ENCODE measurements at regions not wholly inside any gene's neighbourhood (a gene's known extent, or its start where the extent isn't known, plus 50 kb on each side); places are given as distances from the start of the nearest gene placed in this dataset.
A peak's percentile ranks its signal among the peaks of the same experiment; 100 is the strongest.

DNA sequence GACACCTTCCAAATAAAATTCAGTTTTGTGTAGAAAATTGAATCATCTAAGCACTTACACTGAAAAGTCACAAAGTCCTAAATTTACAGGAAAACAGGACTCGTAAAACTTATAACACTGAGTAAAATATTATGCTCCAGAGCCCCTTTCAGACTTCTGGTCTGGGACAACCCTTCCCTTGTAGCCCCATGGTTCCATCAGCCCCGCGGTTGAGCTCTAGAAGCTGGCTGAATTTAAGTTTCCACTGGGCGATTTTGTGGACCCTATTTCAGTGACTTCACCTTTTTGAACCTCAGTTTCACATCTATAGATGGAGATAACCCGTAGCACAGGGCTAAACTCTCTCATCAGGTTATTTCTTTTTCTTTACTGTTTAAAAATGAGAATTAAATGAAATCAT is 117.7 kb upstream of the BACH2 start:
- no peaks in the 10 kb centered on the region for H3K9me2 ChIP-seq (ENCODE audit: low read depth, low read length)
- H3K27me3 ChIP-seq (ENCODE audit: insufficient read depth, low read length) = no peaks in the 10 kb centered on the region
- peak overlapping the region; percentile 82 for H3K27ac ChIP-seq (ENCODE audit: low read depth, low read length, poor library complexity, severe bottlenecking)
- TF ChIP-seq EZH2 (IDR thresholded peaks at IDR 0.05; ENCODE audit: borderline replicate concordance, low read length) = no peak
- TF ChIP-seq, protein P1, sequence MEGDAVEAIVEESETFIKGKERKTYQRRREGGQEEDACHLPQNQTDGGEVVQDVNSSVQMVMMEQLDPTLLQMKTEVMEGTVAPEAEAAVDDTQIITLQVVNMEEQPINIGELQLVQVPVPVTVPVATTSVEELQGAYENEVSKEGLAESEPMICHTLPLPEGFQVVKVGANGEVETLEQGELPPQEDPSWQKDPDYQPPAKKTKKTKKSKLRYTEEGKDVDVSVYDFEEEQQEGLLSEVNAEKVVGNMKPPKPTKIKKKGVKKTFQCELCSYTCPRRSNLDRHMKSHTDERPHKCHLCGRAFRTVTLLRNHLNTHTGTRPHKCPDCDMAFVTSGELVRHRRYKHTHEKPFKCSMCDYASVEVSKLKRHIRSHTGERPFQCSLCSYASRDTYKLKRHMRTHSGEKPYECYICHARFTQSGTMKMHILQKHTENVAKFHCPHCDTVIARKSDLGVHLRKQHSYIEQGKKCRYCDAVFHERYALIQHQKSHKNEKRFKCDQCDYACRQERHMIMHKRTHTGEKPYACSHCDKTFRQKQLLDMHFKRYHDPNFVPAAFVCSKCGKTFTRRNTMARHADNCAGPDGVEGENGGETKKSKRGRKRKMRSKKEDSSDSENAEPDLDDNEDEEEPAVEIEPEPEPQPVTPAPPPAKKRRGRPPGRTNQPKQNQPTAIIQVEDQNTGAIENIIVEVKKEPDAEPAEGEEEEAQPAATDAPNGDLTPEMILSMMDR (IDR thresholded peaks at IDR 0.05; ENCODE audit: low read length) = no peak
- H4K20me1 ChIP-seq (ENCODE audit: insufficient read depth, low read length) = no peaks in the 10 kb centered on the region
- H3K9me3 ChIP-seq (ENCODE audit: low read length) = no peaks in the 10 kb centered on the region
- H3K9ac ChIP-seq (ENCODE audit: low read length) = peak overlapping the region; percentile 61
- H2AFZ ChIP-seq (ENCODE audit: low read length) = no peak overlapping the region
- H3F3A ChIP-seq (ENCODE audit: insufficient read depth, low read length) = peaks cover 10% of the 10 kb centered on the region; the same call in 1 of the 2 replicates
- H3K4me3 ChIP-seq (ENCODE audit: low read depth, low read length, poor library complexity, severe bottlenecking) = peak overlapping the region; percentile 49
- no peaks in the 10 kb centered on the region for H3K79me2 ChIP-seq (ENCODE audit: insufficient read depth, low read length)
- H3K4me2 ChIP-seq (ENCODE audit: low read length) = peak overlapping the region; percentile 80
- H3K4me1 ChIP-seq (ENCODE audit: insufficient read depth, low read length, severe bottlenecking) = peaks cover 72% of the 10 kb centered on the region
- H3K36me3 ChIP-seq (ENCODE audit: insufficient read depth, low read length) = no peaks in the 10 kb centered on the region

DNA sequence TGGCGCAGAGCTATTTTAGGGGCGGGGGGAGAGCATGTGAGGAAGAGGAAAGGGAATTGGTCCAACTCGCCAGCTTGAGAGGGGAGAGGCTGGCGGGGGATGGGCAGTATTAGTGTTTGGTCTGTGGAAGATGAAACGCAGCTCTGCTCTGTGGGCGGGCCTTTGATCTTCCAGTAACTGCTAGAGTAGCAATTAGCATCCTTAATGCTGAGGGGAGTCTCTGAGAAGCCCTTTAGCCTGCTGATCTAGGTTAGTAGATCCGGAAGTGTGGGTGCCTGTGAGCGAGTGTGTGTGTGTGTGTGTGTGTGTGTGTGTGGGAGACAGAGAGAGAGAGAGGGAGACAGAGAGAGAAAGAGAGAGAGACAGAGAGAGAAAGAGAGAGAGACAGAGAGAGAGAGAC is 117.2 kb upstream of the BACH2 start:
- no peak for TF ChIP-seq EZH2 (IDR thresholded peaks at IDR 0.05; ENCODE audit: borderline replicate concordance, low read length)
- TF ChIP-seq, protein P1 (IDR thresholded peaks at IDR 0.05; ENCODE audit: low read length) = no peak
- peak overlapping the region; percentile 49 for H3K4me3 ChIP-seq (ENCODE audit: low read depth, low read length, poor library complexity, severe bottlenecking)
- H3K9ac ChIP-seq (ENCODE audit: low read length) = peak overlapping the region; percentile 61

DNA sequence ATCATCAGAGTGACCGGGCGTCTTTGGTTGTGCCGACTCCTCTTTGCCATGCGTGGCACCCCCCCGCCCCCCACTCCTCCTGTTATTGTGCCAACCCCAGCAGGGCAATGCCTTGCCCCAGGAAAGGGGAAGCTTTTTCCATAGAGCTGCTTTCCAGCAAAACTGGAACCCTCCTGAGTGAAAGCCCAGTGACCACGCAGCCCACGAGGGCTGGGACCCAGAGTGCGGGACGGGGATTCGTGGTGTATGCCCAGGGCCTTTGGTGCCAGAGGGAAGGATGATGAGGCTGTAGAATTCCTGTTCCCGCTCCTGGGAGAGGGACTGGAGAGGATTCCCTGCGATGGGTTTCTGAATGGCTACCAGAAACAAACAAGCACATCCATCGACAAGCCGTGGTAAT is 116.8 kb upstream of the BACH2 start:
- no peak overlapping the region for H2AFZ ChIP-seq (ENCODE audit: low read length)
- no peaks in the 10 kb centered on the region for H3K9me3 ChIP-seq (ENCODE audit: low read length)
- H3K79me2 ChIP-seq (ENCODE audit: insufficient read depth, low read length) = no peaks in the 10 kb centered on the region
- peak overlapping the region; percentile 49 for H3K4me3 ChIP-seq (ENCODE audit: low read depth, low read length, poor library complexity, severe bottlenecking)
- no peaks in the 10 kb centered on the region for H3K9me2 ChIP-seq (ENCODE audit: low read depth, low read length)
- H3K36me3 ChIP-seq (ENCODE audit: insufficient read depth, low read length) = no peaks in the 10 kb centered on the region
- no peaks in the 10 kb centered on the region for H4K20me1 ChIP-seq (ENCODE audit: insufficient read depth, low read length)
- peak overlapping the region; percentile 80 for H3K4me2 ChIP-seq (ENCODE audit: low read length)
- TF ChIP-seq, protein P1 (IDR thresholded peaks at IDR 0.05; ENCODE audit: low read length) = no peak
- no peak for TF ChIP-seq EZH2 (IDR thresholded peaks at IDR 0.05; ENCODE audit: borderline replicate concordance, low read length)
- H3K9ac ChIP-seq (ENCODE audit: low read length) = peak overlapping the region; percentile 61
- peak overlapping the region; percentile 82 for H3K27ac ChIP-seq (ENCODE audit: low read depth, low read length, poor library complexity, severe bottlenecking)
- H3K4me1 ChIP-seq (ENCODE audit: insufficient read depth, low read length, severe bottlenecking) = peaks cover 72% of the 10 kb centered on the region
- H3F3A ChIP-seq (ENCODE audit: insufficient read depth, low read length) = peaks cover 10% of the 10 kb centered on the region; the same call in 1 of the 2 replicates
- H3K27me3 ChIP-seq (ENCODE audit: insufficient read depth, low read length) = no peaks in the 10 kb centered on the region

More for the DNA sequence above, 117.2 kb upstream of the BACH2 start:
- peak overlapping the region; percentile 82 for H3K27ac ChIP-seq (ENCODE audit: low read depth, low read length, poor library complexity, severe bottlenecking)
- no peaks in the 10 kb centered on the region for H3K27me3 ChIP-seq (ENCODE audit: insufficient read depth, low read length)
- peaks cover 10% of the 10 kb centered on the region; the same call in 1 of the 2 replicates for H3F3A ChIP-seq (ENCODE audit: insufficient read depth, low read length)
- H3K9me2 ChIP-seq (ENCODE audit: low read depth, low read length) = no peaks in the 10 kb centered on the region
- no peaks in the 10 kb centered on the region for H3K9me3 ChIP-seq (ENCODE audit: low read length)
- no peak overlapping the region for H2AFZ ChIP-seq (ENCODE audit: low read length)
- no peaks in the 10 kb centered on the region for H4K20me1 ChIP-seq (ENCODE audit: insufficient read depth, low read length)
- peaks cover 72% of the 10 kb centered on the region for H3K4me1 ChIP-seq (ENCODE audit: insufficient read depth, low read length, severe bottlenecking)
- H3K4me2 ChIP-seq (ENCODE audit: low read length) = peak overlapping the region; percentile 80
- no peaks in the 10 kb centered on the region for H3K36me3 ChIP-seq (ENCODE audit: insufficient read depth, low read length)
- H3K79me2 ChIP-seq (ENCODE audit: insufficient read depth, low read length) = no peaks in the 10 kb centered on the region
